ENCODE measurements at regions not wholly inside any gene's neighbourhood (a gene's known extent, or its start where the extent isn't known, plus 50 kb on each side); places are given as distances from the start of the nearest gene placed in this dataset.

- H3K4me3 ChIP-seq (ENCODE audit: control insufficient read depth, low read depth, low read length): no peak overlapping the region
- TF ChIP-seq CTCF (IDR thresholded peaks at IDR 0.05; ENCODE audit: control insufficient read depth, insufficient read depth, low read depth, low read length, missing control alignments): no peak
- no peak for DNase-seq (ENCODE audit: low read depth)
Observed at GRCh38 chr5:67903121-67903520, 312.4 kb upstream of the PIK3R1 start.

GRCh38 chr5:67902497-67902830 is 313.1 kb upstream of the PIK3R1 start:
- no peak for DNase-seq (ENCODE audit: low read depth)
- no peak for TF ChIP-seq CTCF (IDR thresholded peaks at IDR 0.05; ENCODE audit: control insufficient read depth, insufficient read depth, low read depth, low read length, missing control alignments)
- H3K4me3 ChIP-seq (ENCODE audit: control insufficient read depth, low read depth, low read length): no peak overlapping the region

- no peak for DNase-seq (ENCODE audit: low read depth)
- H3K4me3 ChIP-seq (ENCODE audit: control insufficient read depth, low read depth, low read length): no peak overlapping the region
- TF ChIP-seq CTCF (IDR thresholded peaks at IDR 0.05; ENCODE audit: control insufficient read depth, insufficient read depth, low read depth, low read length, missing control alignments): no peak
Observed at GRCh38 chr5:67901814-67902496, 313.6 kb upstream of the PIK3R1 start.

- no peak for TF ChIP-seq CTCF (IDR thresholded peaks at IDR 0.05; ENCODE audit: control insufficient read depth, insufficient read depth, low read depth, low read length, missing control alignments)
- H3K4me3 ChIP-seq (ENCODE audit: control insufficient read depth, low read depth, low read length): no peak overlapping the region
- DNase-seq (ENCODE audit: low read depth): peak; percentile 43
Observed at GRCh38 chr5:67900514-67900913, 315.0 kb upstream of the PIK3R1 start.

GRCh38 chr5:67897980-67898379 is 317.6 kb upstream of the PIK3R1 start:
- no peak for DNase-seq (ENCODE audit: low read depth)
- no peak overlapping the region for H3K4me3 ChIP-seq (ENCODE audit: control insufficient read depth, low read depth, low read length)
- no peak for TF ChIP-seq CTCF (IDR thresholded peaks at IDR 0.05; ENCODE audit: control insufficient read depth, insufficient read depth, low read depth, low read length, missing control alignments)

- H3K4me3 ChIP-seq (ENCODE audit: control insufficient read depth, low read depth, low read length): no peak overlapping the region
- TF ChIP-seq CTCF (IDR thresholded peaks at IDR 0.05; ENCODE audit: control insufficient read depth, insufficient read depth, low read depth, low read length, missing control alignments): no peak
Observed at GRCh38 chr5:67897431-67897830, 318.1 kb upstream of the PIK3R1 start.

GRCh38 chr5:67896930-67897313 is 318.6 kb upstream of the PIK3R1 start:
- TF ChIP-seq CTCF (IDR thresholded peaks at IDR 0.05; ENCODE audit: control insufficient read depth, insufficient read depth, low read depth, low read length, missing control alignments): no peak
- H3K4me3 ChIP-seq (ENCODE audit: control insufficient read depth, low read depth, low read length): no peak overlapping the region
- DNase-seq (ENCODE audit: low read depth): no peak

More at GRCh38 chr5:67897431-67897830, 318.1 kb upstream of the PIK3R1 start:
- DNase-seq (ENCODE audit: low read depth): no peak

Data from AG09309 (cell line).